Cardiac fibroblast (primary cell): ENCODE measurements at regions not wholly inside any gene's neighbourhood (a gene's known extent, or its start where the extent isn't known, plus 50 kb on each side); places are given as distances from the start of the nearest gene placed in this dataset.
"Not testable (repeated sequence)": the region's sequence is repeated elsewhere in the genome, so short reads cannot be mapped to it uniquely, and the experiment has no call there.

Experiments used
- DNase-seq, 2 donors: peaks; one replicate each; pipeline versions ENCODE4 v3.0.0 to v3.0.0-alpha.2; 2010; ENCODE audit warnings: low read depth in 2 of 2
- H3K4me3 ChIP-seq, 2 donors: replicated peaks in 1 of 2; 1 replicate in 1 of 2; 2 replicates in 1 of 2; pipeline ENCODE4 v1.5.1; 2011; ENCODE audit warnings: low read depth in 2 of 2, low read length in 2 of 2, mild to moderate bottlenecking in 2 of 2, moderate library complexity in 1 of 2
- TF ChIP-seq, protein P1 (sequence below): IDR thresholded peaks from one replicate; pipeline ENCODE4 v1.5.1; 2011; ENCODE audit warnings: low read depth, mild to moderate bottlenecking, low read length, inconsistent platforms

DNA sequence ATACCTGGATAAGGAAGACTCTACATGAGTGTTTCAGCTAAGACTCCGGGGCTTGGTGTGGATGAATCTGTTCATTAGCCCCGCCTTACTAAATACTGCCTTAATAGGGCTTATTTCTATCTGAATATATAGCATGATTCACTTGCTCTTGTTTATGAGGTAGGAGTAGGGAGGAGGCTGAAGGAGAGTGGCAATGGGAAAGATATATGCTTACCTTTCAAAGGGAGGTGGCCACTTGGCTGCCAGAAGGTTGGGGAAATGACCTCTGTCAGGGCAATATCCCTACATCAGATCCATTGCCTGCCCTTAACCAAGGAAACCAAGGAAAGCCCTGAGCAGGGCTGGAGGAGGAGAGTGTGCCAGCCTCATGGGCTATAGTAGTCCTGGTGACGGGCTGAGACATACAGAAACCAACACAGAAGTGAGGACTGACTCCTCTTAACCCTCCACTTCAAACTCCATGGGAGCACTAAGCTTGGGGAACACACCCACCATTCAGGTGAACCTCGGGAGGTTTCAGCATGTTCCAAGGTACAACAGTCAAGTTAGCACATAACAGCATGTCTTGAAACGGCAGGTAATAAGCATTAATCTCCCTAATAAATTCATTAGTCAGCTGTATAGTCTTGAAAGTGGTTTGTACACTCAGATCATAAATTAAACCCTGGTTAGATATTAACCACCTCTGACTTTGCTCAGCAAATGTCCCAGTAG lies 80.1 kb downstream of the EOMES start:
- TF ChIP-seq, protein P1, sequence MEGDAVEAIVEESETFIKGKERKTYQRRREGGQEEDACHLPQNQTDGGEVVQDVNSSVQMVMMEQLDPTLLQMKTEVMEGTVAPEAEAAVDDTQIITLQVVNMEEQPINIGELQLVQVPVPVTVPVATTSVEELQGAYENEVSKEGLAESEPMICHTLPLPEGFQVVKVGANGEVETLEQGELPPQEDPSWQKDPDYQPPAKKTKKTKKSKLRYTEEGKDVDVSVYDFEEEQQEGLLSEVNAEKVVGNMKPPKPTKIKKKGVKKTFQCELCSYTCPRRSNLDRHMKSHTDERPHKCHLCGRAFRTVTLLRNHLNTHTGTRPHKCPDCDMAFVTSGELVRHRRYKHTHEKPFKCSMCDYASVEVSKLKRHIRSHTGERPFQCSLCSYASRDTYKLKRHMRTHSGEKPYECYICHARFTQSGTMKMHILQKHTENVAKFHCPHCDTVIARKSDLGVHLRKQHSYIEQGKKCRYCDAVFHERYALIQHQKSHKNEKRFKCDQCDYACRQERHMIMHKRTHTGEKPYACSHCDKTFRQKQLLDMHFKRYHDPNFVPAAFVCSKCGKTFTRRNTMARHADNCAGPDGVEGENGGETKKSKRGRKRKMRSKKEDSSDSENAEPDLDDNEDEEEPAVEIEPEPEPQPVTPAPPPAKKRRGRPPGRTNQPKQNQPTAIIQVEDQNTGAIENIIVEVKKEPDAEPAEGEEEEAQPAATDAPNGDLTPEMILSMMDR = no peak
- no peak overlapping the region for H3K4me3 ChIP-seq
- no peak for DNase-seq

DNA sequence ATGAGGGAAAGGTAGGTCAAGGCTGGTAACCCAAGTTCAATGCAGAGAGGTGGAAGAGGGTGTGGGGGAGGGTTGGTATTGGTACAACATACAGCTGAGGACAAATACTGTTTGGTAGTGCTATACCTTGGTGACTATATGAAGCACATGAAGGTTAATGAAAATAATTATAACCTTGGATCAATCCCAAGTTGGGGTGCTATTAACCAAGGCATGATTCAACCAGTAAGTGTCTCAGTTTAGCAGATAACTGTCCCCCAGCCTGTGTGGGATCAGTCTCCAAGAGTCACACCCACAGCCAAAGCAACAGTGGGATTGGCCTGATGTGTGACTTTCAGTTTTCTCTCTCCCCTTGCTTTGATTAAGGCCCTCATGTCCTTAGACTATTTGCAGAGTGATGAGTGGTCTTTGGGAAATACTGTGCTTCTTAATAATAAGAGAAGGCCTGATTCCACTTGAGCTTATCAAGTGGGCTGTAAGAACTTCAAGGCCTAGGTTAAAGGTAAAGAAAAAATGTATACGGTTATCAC lies 80.8 kb downstream of the EOMES start:
- TF ChIP-seq, protein P1 = no peak
- no peak for DNase-seq
- no peak overlapping the region for H3K4me3 ChIP-seq

DNA sequence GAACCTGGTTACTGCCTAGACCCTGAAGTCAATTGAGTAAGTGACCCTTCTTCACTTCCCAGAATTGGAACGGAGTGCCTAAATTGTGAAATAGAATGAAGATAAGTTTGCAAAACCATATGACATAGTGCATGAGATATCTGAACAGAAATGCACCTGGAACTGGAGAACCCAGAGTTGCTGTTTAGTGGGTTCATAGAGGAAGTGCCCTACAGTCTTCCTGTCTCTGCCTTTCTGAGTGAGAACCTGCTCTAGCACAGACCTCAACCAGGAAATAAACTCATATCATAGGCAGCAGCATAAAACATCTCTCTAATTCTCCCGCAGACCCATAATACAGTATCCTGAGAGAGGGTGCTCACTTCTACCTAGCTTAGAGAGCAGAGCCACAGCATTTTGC lies 82.9 kb downstream of the EOMES start:
- TF ChIP-seq, protein P1 = no peak

DNA sequence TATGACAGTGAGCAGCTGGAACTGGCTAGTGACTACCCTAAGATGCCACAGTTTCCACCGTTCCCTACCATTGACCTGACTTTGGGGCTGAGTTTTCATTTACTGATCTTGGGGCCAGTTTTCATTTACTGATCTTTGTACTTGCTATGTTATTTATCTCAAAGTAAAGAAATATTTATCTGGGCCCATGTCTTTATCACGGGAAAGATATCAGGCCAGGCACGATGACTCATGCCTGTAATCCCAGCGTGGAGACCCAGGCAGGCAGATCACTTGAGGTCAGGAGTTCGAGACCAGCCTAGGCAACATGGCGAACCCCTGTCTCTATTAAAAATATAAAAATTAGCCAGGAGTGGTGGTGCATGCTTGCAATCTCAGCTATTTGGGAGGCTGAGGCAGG lies 83.5 kb downstream of the EOMES start:
- H3K4me3 ChIP-seq = no peak overlapping the region
- TF ChIP-seq, protein P1 = no peak

More for the DNA sequence above, 82.9 kb downstream of the EOMES start:
- no peak for DNase-seq
- no peak overlapping the region for H3K4me3 ChIP-seq

DNA sequence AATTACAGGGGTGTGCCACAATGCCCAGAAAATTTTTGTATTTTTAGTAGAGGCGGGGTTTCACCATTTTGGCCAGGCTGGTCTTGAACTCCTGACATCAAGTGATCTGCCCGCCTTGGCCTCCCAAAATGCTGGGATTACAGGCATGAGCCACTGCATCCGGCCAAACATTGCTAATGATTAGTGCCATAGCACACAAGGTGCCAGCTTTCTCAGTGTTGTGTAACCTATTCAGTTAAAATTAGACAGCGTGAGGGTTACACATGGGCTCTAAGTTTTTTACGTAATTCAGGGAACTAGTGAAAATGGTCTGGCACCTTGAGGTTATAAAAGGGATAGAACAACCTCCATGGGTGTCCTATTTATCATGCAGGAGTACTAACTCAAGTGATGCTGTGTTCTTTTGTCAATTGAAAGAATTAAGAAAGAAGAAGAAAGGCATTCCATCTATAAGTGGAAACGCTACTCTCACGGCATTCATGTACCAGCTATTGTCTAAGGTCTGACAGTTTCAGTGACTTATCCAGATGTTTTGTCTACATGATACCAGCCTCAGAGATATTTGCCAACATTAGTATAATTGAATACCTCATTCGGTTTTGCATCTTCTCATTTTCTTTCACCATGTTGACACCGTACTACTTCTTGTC lies 84.7 kb downstream of the EOMES start:
- TF ChIP-seq, protein P1 = no peak
- DNase-seq = no peak
- no peak overlapping the region for H3K4me3 ChIP-seq

More for the DNA sequence above, 83.5 kb downstream of the EOMES start:
- DNase-seq = no peak

DNA sequence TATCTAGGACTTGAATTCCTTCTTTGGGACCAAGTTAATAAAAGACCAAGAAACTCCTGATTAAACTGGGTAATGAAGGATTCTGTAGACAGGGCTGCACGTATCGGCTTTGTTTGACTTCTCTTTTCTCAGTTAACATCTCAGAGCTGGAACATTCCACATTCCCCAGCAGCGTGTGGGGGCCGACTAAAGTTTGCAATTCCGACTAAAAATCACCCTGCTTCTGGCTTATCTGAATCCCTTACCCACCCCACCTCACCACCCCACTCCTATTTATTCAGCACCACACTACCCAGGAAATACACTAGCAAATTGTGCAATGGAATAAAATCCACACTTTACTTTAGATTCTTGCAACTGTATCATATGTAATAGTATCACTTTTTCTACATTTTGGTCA lies 87.1 kb downstream of the EOMES start:
- not testable (repeated sequence) for H3K4me3 ChIP-seq
- peak in 1 of 2 donors; percentile 68 for DNase-seq

DNA sequence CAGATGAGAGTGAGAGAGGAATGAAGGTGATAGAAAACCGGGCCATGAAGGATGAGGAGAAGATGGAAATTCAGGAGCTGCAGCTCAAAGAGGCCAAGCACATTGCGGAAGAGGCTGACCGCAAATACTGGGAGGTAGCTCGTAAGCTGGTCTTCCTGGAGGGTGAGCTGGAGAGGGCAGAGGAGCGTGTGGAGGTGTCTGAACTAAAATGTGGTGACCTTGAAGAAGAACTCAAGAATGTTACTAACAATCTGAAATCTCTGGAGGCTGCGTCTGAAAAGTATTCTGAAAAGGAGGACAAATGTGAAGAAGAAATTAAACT lies 88.9 kb downstream of the EOMES start:
- H3K4me3 ChIP-seq = peak overlapping the region; percentile 37 to 55
- TF ChIP-seq, protein P1 = no peak
- peak; percentile 54 to 76 for DNase-seq
